HEK293 (cell line): ENCODE measurements at regions not wholly inside any gene's neighbourhood (a gene's known extent, or its start where the extent isn't known, plus 50 kb on each side); places are given as distances from the start of the nearest gene placed in this dataset.
A peak's percentile ranks its signal among the peaks of the same experiment; 100 is the strongest.

Experiments used
- BCL6B ChIP-seq: fragments of 450-650 bp; formaldehyde crosslinking; IDR thresholded peaks from 2 replicates; pipeline ENCODE4 v1.5.1; 2017; ENCODE audit warnings: missing biosample characterization, missing genetic modification characterization
- PRDM1 ChIP-seq: fragments of 450-650 bp; formaldehyde crosslinking; IDR thresholded peaks from 2 replicates; pipeline ENCODE4; 2016; ENCODE audit warnings: missing biosample characterization, missing genetic modification characterization
- PRDM6 ChIP-seq: fragments of 450-650 bp; formaldehyde crosslinking; IDR thresholded peaks from 2 replicates; pipeline ENCODE4 v1.5.1; 2017; ENCODE audit warnings: missing biosample characterization, missing genetic modification characterization
- REST ChIP-seq: fragments of 450-650 bp; formaldehyde crosslinking; IDR thresholded peaks from 2 replicates; pipeline ENCODE4 v1.5.1; 2016; ENCODE audit warnings: missing biosample characterization, missing genetic modification characterization
- SCRT1 ChIP-seq: fragments of 450-650 bp; formaldehyde crosslinking; IDR thresholded peaks from 2 replicates; pipeline ENCODE4 v1.5.1; 2016; ENCODE audit warnings: missing biosample characterization, missing genetic modification characterization, borderline replicate concordance
- ZBTB11 ChIP-seq: fragments of 450-650 bp; formaldehyde crosslinking; conservative IDR thresholded peaks from 2 replicates; pipeline ENCODE4 v1.5.1; 2016; ENCODE audit warnings: low read depth, missing biosample characterization, missing genetic modification characterization
- ZBTB21 ChIP-seq: fragments of 450-650 bp; formaldehyde crosslinking; IDR thresholded peaks from 2 replicates; pipeline ENCODE4 v1.5.1; 2017; ENCODE audit warnings: missing biosample characterization, missing genetic modification characterization
- ZBTB48 ChIP-seq: fragments of 450-650 bp; formaldehyde crosslinking; IDR thresholded peaks from 2 replicates; pipeline ENCODE4 v1.5.1; 2016; ENCODE audit warnings: missing biosample characterization, missing genetic modification characterization
- ZFP37 ChIP-seq: fragments of 450-650 bp; formaldehyde crosslinking; IDR thresholded peaks from 2 replicates; pipeline ENCODE4 v1.5.1; 2016; ENCODE audit warnings: missing biosample characterization, missing genetic modification characterization
- ZFP41 ChIP-seq: fragments of 450-650 bp; formaldehyde crosslinking; IDR thresholded peaks from 2 replicates; pipeline ENCODE4 v1.5.1; 2016; ENCODE audit warnings: missing biosample characterization, missing genetic modification characterization, borderline replicate concordance
- ZNF112 ChIP-seq: fragments of 450-650 bp; formaldehyde crosslinking; IDR thresholded peaks from 2 replicates; pipeline ENCODE4 v1.5.0; 2017; ENCODE audit warnings: missing biosample characterization, missing genetic modification characterization
- ZNF121 ChIP-seq: fragments of 450-650 bp; formaldehyde crosslinking; IDR thresholded peaks from 2 replicates; pipeline ENCODE4 v1.5.1; 2016; ENCODE audit warnings: missing biosample characterization, missing genetic modification characterization
- ZNF155 ChIP-seq: fragments of 450-650 bp; formaldehyde crosslinking; IDR thresholded peaks from 2 replicates; pipeline ENCODE4 v1.5.1; 2016; ENCODE audit warnings: missing biosample characterization, missing genetic modification characterization
- ZNF214 ChIP-seq: fragments of 450-650 bp; formaldehyde crosslinking; IDR thresholded peaks from 2 replicates; pipeline ENCODE4 v1.5.1; 2017; ENCODE audit warnings: missing biosample characterization, mild to moderate bottlenecking, missing genetic modification characterization, borderline replicate concordance
- ZNF266 ChIP-seq: fragments of 450-650 bp; formaldehyde crosslinking; IDR thresholded peaks from 2 replicates; pipeline ENCODE4 v1.5.1; 2016; ENCODE audit warnings: missing biosample characterization, missing genetic modification characterization, low read depth
- ZNF280D ChIP-seq: fragments of 450-650 bp; formaldehyde crosslinking; IDR thresholded peaks from 2 replicates; pipeline ENCODE4 v1.5.1; 2016; ENCODE audit warnings: missing biosample characterization, missing genetic modification characterization
- ZNF302 ChIP-seq: fragments of 450-650 bp; formaldehyde crosslinking; IDR thresholded peaks from 2 replicates; pipeline ENCODE4 v1.5.1; 2016; ENCODE audit warnings: missing biosample characterization, missing genetic modification characterization, low read depth
- ZNF354C ChIP-seq: fragments of 450-650 bp; formaldehyde crosslinking; IDR thresholded peaks from 2 replicates; pipeline ENCODE4 v1.5.1; 2016; ENCODE audit warnings: missing biosample characterization, missing genetic modification characterization, low read depth, borderline replicate concordance
- ZNF426 ChIP-seq: fragments of 450-650 bp; formaldehyde crosslinking; IDR thresholded peaks from 2 replicates; pipeline ENCODE4 v1.5.1; 2017; ENCODE audit warnings: missing biosample characterization, missing genetic modification characterization, mild to moderate bottlenecking, inconsistent platforms, moderate library complexity
- ZNF571 ChIP-seq: fragments of 450-650 bp; formaldehyde crosslinking; IDR thresholded peaks from 2 replicates; pipeline ENCODE4 v1.5.0; 2017; ENCODE audit warnings: missing biosample characterization, missing genetic modification characterization
- ZNF629 ChIP-seq: fragments of 450-650 bp; formaldehyde crosslinking; IDR thresholded peaks from 2 replicates; pipeline ENCODE4 v1.5.1; 2017; ENCODE audit warnings: missing biosample characterization, missing genetic modification characterization
- ZNF654 ChIP-seq: fragments of 450-650 bp; formaldehyde crosslinking; IDR thresholded peaks from 2 replicates; pipeline ENCODE4 v1.5.1; 2016; ENCODE audit warnings: low read depth, missing biosample characterization, missing genetic modification characterization
- ZNF658 ChIP-seq: fragments of 450-650 bp; formaldehyde crosslinking; IDR thresholded peaks from 2 replicates; pipeline ENCODE4; 2016; ENCODE audit warnings: missing biosample characterization, missing genetic modification characterization
- ZNF664 ChIP-seq: fragments of 450-650 bp; formaldehyde crosslinking; IDR thresholded peaks from 2 replicates; pipeline ENCODE4 v1.5.1; 2016; ENCODE audit warnings: missing biosample characterization, missing genetic modification characterization
- ZNF701 ChIP-seq: fragments of 450-650 bp; formaldehyde crosslinking; IDR thresholded peaks from 2 replicates; pipeline ENCODE4 v1.5.1; 2016; ENCODE audit warnings: missing biosample characterization, missing genetic modification characterization
- ZNF747 ChIP-seq: fragments of 450-650 bp; formaldehyde crosslinking; IDR thresholded peaks from 2 replicates; pipeline ENCODE4 v1.5.1; 2016; ENCODE audit warnings: missing biosample characterization, missing genetic modification characterization
- ZNF830 ChIP-seq: fragments of 450-650 bp; IDR thresholded peaks from 2 replicates; pipeline ENCODE4 v1.5.0; 2018; ENCODE audit warnings: missing biosample characterization, missing genetic modification characterization, low read depth, mild to moderate bottlenecking, moderate library complexity
- ZSCAN16 ChIP-seq: fragments of 450-650 bp; formaldehyde crosslinking; IDR thresholded peaks from 2 replicates; pipeline ENCODE4 v1.5.1; 2016; ENCODE audit warnings: missing biosample characterization, missing genetic modification characterization
- ZXDB ChIP-seq: fragments of 450-650 bp; formaldehyde crosslinking; IDR thresholded peaks from 2 replicates; pipeline ENCODE4 v1.5.1; 2016; ENCODE audit warnings: missing biosample characterization, missing genetic modification characterization

- TF ChIP-seq ZNF664: no peak
- no peak for TF ChIP-seq REST (tag by site-specific recombination)
- TF ChIP-seq SCRT1 (tag by site-specific recombination): no peak
- TF ChIP-seq ZXDB (tag by site-specific recombination): no peak
- no peak for TF ChIP-seq ZNF155 (tag by site-specific recombination)
- no peak for TF ChIP-seq ZNF571 (tag by site-specific recombination)
- TF ChIP-seq BCL6B (tag by site-specific recombination): no peak
- no peak for TF ChIP-seq ZNF112 (tag by site-specific recombination)
- no peak for TF ChIP-seq ZNF302 (tag by site-specific recombination)
- no peak for TF ChIP-seq ZNF658 (tag by site-specific recombination)
- TF ChIP-seq PRDM1 (tag by site-specific recombination): no peak
- TF ChIP-seq ZBTB48 (tag by site-specific recombination): no peak
- peak; percentile 59 for TF ChIP-seq ZBTB11
- TF ChIP-seq ZNF426 (tag by site-specific recombination): peak; percentile 74
- TF ChIP-seq ZNF747 (tag by site-specific recombination): no peak
- TF ChIP-seq ZNF121 (tag by site-specific recombination): no peak
- no peak for TF ChIP-seq ZNF830
- TF ChIP-seq ZNF629 (tag by site-specific recombination): no peak
- no peak for TF ChIP-seq ZFP41 (tag by site-specific recombination)
- TF ChIP-seq ZBTB21 (tag by site-specific recombination): no peak
- peak; percentile 28; the same call in 1 of the 2 replicates for TF ChIP-seq ZNF266 (tag by site-specific recombination)
- TF ChIP-seq ZFP37 (tag by site-specific recombination): no peak
- TF ChIP-seq ZNF354C: no peak
- TF ChIP-seq ZSCAN16 (tag by site-specific recombination): no peak
- no peak for TF ChIP-seq ZNF701
- no peak for TF ChIP-seq PRDM6
- TF ChIP-seq ZNF214 (tag by site-specific recombination): no peak
- TF ChIP-seq ZNF654 (tag by site-specific recombination): 0 out of 2 replicates have a peak, but pooled peaks have one; percentile 5
- TF ChIP-seq ZNF280D (tag by site-specific recombination): no peak
Observed at GRCh38 chr13:76586842-76587241, 299.4 kb downstream of the KCTD12 start (continued).
